Testis (tissue), 2 donors: ENCODE measurements at regions not wholly inside any gene's neighbourhood (a gene's known extent, or its start where the extent isn't known, plus 50 kb on each side); places are given as distances from the start of the nearest gene placed in this dataset.
"Not testable (repeated sequence)": the region's sequence is repeated elsewhere in the genome, so short reads cannot be mapped to it uniquely, and the experiment has no call there.

Source experiments
- POLR2A ChIP-seq: fragments of 450-650 bp; IDR thresholded peaks from one replicate; pipeline ENCODE4 v1.6.1; 2017; ENCODE audit warnings: antibody characterized with exemption, mild to moderate bottlenecking, moderate library complexity
- TF ChIP-seq, protein P1 (sequence below), 3 experiments: fragments of 450-650 bp in 2 of 3; fragments of 200-600 bp in 1 of 3; sonication (generic) in 1 of 3; IDR thresholded peaks; one replicate each; pipeline ENCODE4 v1.5.1; 2016 to 2019; ENCODE audit warnings: antibody characterized with exemption in 3 of 3, mild to moderate bottlenecking in 2 of 3, moderate library complexity in 1 of 3

DNA sequence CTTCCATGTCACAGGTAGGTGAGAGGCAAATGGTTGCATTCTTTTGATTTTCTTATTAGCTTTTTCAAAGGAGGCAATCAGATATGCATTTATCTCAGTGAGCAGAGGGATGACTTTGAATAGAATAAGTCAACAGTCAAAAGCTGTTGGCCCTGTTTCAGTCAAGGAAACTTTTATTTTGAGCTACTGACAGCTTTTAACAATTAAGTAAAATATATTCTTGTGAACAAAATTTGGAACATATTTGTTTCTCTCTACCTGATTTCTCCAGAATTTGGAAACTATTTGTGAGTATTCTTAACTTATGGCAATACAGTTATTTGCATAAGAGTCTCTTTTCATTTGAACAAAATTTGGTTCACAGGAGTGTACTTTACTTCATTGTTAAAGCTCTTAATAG, 196.3 kb downstream of the GJA1 start:
- TF ChIP-seq, protein P1, sequence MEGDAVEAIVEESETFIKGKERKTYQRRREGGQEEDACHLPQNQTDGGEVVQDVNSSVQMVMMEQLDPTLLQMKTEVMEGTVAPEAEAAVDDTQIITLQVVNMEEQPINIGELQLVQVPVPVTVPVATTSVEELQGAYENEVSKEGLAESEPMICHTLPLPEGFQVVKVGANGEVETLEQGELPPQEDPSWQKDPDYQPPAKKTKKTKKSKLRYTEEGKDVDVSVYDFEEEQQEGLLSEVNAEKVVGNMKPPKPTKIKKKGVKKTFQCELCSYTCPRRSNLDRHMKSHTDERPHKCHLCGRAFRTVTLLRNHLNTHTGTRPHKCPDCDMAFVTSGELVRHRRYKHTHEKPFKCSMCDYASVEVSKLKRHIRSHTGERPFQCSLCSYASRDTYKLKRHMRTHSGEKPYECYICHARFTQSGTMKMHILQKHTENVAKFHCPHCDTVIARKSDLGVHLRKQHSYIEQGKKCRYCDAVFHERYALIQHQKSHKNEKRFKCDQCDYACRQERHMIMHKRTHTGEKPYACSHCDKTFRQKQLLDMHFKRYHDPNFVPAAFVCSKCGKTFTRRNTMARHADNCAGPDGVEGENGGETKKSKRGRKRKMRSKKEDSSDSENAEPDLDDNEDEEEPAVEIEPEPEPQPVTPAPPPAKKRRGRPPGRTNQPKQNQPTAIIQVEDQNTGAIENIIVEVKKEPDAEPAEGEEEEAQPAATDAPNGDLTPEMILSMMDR (IDR thresholded peaks at IDR 0.05) = not testable (repeated sequence)
- not testable (repeated sequence) for TF ChIP-seq POLR2A
